ENCODE measurements at regions not wholly inside any gene's neighbourhood (a gene's known extent, or its start where the extent isn't known, plus 50 kb on each side); places are given as distances from the start of the nearest gene placed in this dataset.

DNA sequence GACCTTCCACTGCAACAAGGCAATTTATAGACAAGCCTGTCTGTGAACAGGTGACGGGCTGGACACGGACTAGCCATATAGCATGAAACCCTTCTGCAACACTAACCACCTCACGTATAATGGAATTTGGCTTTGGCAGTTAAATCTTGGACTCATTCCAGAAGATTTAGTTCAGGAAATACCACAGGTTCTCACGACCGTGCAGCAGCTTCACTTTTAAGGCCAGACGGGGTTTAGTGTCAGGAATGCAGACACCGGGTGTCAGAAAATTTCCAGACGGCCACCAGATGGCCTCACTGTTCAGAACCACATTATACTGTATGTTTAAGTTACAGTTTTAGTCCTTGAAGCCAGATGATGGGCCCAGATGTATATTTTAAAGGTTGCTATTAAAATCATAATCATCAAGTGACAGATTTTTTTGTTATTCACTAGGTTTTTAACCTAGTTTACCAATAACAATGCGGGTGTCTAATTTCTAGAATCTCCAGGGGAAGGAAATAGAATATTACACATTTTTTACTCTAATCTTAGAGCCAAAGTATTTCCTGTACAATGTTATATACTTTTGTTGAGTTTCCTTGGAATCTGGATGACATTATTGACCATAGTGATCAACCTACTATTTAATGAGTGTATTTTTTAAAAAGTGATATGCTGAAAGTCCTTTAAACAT, 90.5 kb upstream of the TMPO start:
- DNase-seq = peak; percentile 70
- Histone ChIP-seq H4K20me1 (ENCODE audit: insufficient read depth) (no peaks in the 10 kb centered on the region), H3K9me3 (no peaks in the 10 kb centered on the region), H3K9me2 (no peaks in the 10 kb centered on the region), H2AFZ (ENCODE audit: low read depth) (no peak overlapping the region), H3K27me3 (ENCODE audit: insufficient read depth) (no peaks in the 10 kb centered on the region), H3K9ac (no peak overlapping the region), H3K36me3 (replicated peaks in 1 of 2; ENCODE audit: control insufficient read depth in 1 of 2, insufficient read depth in 2 of 2, low read length in 1 of 2) (no peaks in the 10 kb centered on the region), H3K4me1 (ENCODE audit: control insufficient read depth in 1 of 2, insufficient read depth in 2 of 2, low read depth in 1 of 2, low read length in 1 of 2) (peaks cover 0 to 19% of the 10 kb centered on the region in 2 experiments; a peak in 2 of 4 replicates), H3K79me2 (ENCODE audit: insufficient read depth) (no peaks in the 10 kb centered on the region), H3K27ac (ENCODE audit: low read depth in 2 of 2, low read length in 1 of 2) (peak overlapping the region in 1 of 2 experiments; percentile 1; a peak in 1 of 4 replicates), H3K4me3 (ENCODE audit: low read depth in 2 of 2, low read length in 1 of 2) (no peak overlapping the region), H3K4me2 (no peak overlapping the region), H3F3A (replicated peaks; ENCODE audit: insufficient read depth) (no peaks in the 10 kb centered on the region)
- 28% methylated on average over 9 of the region's 9 CpGs for WGBS (ENCODE audit: low lambda C conversion rate)
- TF ChIP-seq MXI1 (IDR thresholded peaks at IDR 0.05; ENCODE audit: low read depth, low read length) = no peak
- no peak for TF ChIP-seq YY1 (IDR thresholded peaks at IDR 0.05; ENCODE audit: low read depth)
- TF ChIP-seq, protein P1, sequence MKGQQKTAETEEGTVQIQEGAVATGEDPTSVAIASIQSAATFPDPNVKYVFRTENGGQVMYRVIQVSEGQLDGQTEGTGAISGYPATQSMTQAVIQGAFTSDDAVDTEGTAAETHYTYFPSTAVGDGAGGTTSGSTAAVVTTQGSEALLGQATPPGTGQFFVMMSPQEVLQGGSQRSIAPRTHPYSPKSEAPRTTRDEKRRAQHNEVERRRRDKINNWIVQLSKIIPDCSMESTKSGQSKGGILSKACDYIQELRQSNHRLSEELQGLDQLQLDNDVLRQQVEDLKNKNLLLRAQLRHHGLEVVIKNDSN (IDR thresholded peaks at IDR 0.05; ENCODE audit: borderline replicate concordance, low read depth) = no peak
- no peak for TF ChIP-seq TEAD4 (IDR thresholded peaks at IDR 0.05; ENCODE audit: borderline replicate concordance, insufficient read depth)
- TF ChIP-seq RCOR1 (IDR thresholded peaks at IDR 0.05; ENCODE audit: low read length) = 0 out of 2 replicates have a peak, but pooled peaks have one; percentile 19
- peak; percentile 63 for TF ChIP-seq RAD21 (IDR thresholded peaks at IDR 0.05; ENCODE audit: low read length)
- no peak for TF ChIP-seq EP300 (IDR thresholded peaks at IDR 0.05; ENCODE audit: borderline replicate concordance in 1 of 2, low read depth in 1 of 2, low read length in 1 of 2)
- peak; percentile 13; the same call in 1 of the 2 replicates for TF ChIP-seq NFIC (IDR thresholded peaks at IDR 0.05; ENCODE audit: borderline replicate concordance)
- no peak for TF ChIP-seq JUND (IDR thresholded peaks at IDR 0.05)
- TF ChIP-seq TCF12 (IDR thresholded peaks at IDR 0.05) = no peak
- no peak for TF ChIP-seq POLR2AphosphoS5 (IDR thresholded peaks at IDR 0.05; ENCODE audit: low read depth, low read length)
- TF ChIP-seq, protein P2, sequence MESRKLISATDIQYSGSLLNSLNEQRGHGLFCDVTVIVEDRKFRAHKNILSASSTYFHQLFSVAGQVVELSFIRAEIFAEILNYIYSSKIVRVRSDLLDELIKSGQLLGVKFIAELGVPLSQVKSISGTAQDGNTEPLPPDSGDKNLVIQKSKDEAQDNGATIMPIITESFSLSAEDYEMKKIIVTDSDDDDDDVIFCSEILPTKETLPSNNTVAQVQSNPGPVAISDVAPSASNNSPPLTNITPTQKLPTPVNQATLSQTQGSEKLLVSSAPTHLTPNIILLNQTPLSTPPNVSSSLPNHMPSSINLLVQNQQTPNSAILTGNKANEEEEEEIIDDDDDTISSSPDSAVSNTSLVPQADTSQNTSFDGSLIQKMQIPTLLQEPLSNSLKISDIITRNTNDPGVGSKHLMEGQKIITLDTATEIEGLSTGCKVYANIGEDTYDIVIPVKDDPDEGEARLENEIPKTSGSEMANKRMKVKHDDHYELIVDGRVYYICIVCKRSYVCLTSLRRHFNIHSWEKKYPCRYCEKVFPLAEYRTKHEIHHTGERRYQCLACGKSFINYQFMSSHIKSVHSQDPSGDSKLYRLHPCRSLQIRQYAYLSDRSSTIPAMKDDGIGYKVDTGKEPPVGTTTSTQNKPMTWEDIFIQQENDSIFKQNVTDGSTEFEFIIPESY (IDR thresholded peaks at IDR 0.05; ENCODE audit: borderline replicate concordance, low read depth) = no peak
- TF ChIP-seq SMC3 (IDR thresholded peaks at IDR 0.05; ENCODE audit: low read depth, low read length) = peak; percentile 77
- TF ChIP-seq CTCF (IDR thresholded peaks at IDR 0.05) = peak; percentile 80
- no peak for TF ChIP-seq RXRA (IDR thresholded peaks at IDR 0.05; ENCODE audit: borderline replicate concordance, low read depth)
- no peak for TF ChIP-seq RFX5 (IDR thresholded peaks at IDR 0.05; ENCODE audit: low read length)
- POLR2A ChIA-PET = no interaction called here
- CTCF ChIA-PET = interaction anchor here (0.6 to 3.4 kb wide), 35 partner anchors 8 to 574 kb away, joined by 3 to 34 read pairs (median 4); partner anchors contain the start of gene TMPO

Measured in SK-N-SH (cell line).